ENCODE measurements at regions not wholly inside any gene's neighbourhood (a gene's known extent, or its start where the extent isn't known, plus 50 kb on each side); places are given as distances from the start of the nearest gene placed in this dataset.

- TF ChIP-seq CTCF (IDR thresholded peaks at IDR 0.05 in 4 of 5, conservative IDR thresholded peaks at IDR 0.05 in 1 of 5) (no peak), POLR2A (IDR thresholded peaks at IDR 0.05) (no peak)
Observed at GRCh38 chr5:3126639-3127038, 375.2 kb upstream of the IRX2 start.
